ENCODE measurements at regions not wholly inside any gene's neighbourhood (a gene's known extent, or its start where the extent isn't known, plus 50 kb on each side); places are given as distances from the start of the nearest gene placed in this dataset.
A peak's percentile ranks its signal among the peaks of the same experiment; 100 is the strongest.

DNA sequence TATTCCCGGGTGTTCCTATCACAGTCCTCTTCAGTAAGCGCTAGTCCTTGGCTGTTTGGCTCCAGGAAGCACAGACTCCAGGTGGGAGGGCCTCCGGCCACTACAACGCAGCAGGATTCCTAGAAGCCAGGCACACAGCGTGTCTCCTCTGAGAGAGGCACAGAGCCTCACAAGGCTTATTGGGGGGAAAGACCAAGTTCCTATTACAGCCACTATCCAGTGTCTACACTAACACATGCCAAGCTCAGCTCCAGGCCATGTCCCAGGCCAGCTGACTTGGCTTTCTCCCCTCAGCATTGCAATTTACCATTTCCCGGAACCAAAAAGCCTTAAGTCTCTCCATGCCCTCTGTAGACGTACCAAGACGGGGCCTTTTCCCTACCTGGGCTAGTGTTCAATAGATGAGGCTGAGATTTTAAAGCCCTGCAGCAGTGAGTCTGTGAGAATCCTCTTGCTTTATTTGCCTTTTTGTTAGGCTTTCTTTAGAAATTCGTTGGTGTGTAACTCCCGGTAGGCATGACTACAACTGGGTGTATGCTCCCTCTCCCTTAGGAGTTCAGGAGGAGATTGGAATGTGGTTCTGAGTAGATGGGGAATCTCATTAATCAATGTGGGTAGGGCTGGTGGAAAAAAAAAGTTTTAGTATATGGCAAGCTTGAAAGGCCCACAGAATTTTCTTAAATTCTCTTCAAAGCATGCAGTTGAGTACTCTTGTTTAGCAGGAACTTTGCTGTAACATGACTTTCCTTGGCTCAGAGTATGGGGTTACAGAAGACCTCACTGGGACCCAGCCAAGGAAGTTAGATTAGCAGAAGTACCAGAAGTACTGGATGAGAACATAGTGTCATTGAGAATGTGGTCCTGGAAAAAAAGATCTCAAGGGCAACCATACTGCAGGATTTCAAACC is 84.3 kb upstream of the SLC1A3 start:
- H3K4me3 ChIP-seq (replicated peaks; ENCODE audit: low read depth, low read length) = no peak overlapping the region
- TF ChIP-seq, protein P1, sequence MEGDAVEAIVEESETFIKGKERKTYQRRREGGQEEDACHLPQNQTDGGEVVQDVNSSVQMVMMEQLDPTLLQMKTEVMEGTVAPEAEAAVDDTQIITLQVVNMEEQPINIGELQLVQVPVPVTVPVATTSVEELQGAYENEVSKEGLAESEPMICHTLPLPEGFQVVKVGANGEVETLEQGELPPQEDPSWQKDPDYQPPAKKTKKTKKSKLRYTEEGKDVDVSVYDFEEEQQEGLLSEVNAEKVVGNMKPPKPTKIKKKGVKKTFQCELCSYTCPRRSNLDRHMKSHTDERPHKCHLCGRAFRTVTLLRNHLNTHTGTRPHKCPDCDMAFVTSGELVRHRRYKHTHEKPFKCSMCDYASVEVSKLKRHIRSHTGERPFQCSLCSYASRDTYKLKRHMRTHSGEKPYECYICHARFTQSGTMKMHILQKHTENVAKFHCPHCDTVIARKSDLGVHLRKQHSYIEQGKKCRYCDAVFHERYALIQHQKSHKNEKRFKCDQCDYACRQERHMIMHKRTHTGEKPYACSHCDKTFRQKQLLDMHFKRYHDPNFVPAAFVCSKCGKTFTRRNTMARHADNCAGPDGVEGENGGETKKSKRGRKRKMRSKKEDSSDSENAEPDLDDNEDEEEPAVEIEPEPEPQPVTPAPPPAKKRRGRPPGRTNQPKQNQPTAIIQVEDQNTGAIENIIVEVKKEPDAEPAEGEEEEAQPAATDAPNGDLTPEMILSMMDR (IDR thresholded peaks at IDR 0.05; ENCODE audit: low read length, missing control alignments) = no peak
- DNase-seq (ENCODE audit: low read depth) = peak; percentile 29

DNA sequence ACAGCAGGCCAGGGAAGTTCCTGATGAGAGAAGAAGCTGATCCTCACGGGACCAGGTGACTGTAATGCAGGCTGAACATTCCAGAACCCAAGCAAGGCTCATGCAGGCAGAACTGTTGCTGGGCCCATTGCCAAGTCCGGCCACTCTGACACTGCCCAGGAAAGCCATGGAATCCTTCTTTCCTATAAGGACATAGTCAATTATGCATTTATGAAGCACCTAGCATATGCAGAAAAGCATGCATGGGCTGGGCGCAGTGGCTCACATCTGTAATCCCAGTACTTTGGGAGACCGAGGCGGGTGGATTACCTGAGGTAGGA is 83.7 kb upstream of the SLC1A3 start:
- no peak overlapping the region for H3K4me3 ChIP-seq (replicated peaks; ENCODE audit: low read depth, low read length)
- DNase-seq (ENCODE audit: low read depth) = no peak
- TF ChIP-seq, protein P1 (IDR thresholded peaks at IDR 0.05; ENCODE audit: low read length, missing control alignments) = no peak

DNA sequence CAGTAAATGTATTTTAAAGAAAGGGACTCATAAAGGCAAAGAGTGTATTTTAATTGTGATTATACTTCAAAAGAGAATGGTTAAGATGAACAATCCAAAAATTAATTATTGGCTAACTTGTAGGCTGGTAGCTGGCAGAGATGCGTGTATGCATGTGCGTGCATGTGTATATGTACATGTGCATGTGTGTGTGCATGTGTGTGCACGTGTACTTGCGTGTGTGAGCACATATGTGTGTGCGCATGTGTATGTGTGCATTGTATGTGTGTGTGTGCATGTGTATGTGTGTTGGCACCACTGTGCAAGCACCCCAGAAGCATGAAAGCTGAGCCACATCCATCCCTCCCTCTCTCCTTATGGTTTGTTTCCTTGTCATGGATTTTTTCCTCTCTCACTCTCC is 83.0 kb upstream of the SLC1A3 start:
- TF ChIP-seq, protein P1 (IDR thresholded peaks at IDR 0.05; ENCODE audit: low read length, missing control alignments) = no peak
- no peak for DNase-seq (ENCODE audit: low read depth)
- H3K4me3 ChIP-seq (replicated peaks; ENCODE audit: low read depth, low read length) = no peak overlapping the region

DNA sequence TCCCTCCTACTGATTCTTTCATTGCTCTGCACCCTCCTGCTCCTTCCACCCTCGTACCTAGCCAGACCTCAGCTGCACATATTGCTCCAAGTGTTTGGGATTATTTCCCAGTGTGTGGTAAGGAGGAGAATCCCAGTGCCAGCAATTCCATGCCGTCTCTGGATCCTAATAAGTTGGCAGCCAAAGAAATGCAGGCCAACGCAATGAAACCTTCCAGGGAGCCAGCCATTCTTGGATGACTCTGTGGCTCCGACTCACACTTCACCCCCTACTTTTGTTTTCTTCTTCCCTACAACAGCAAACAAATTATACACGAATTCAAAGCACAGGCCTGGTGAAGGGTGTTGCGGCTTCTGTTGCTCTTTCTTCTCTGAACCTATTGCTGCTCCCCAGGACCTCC is 82.5 kb upstream of the SLC1A3 start:
- DNase-seq (ENCODE audit: low read depth) = no peak
- TF ChIP-seq, protein P1 (IDR thresholded peaks at IDR 0.05; ENCODE audit: low read length, missing control alignments) = no peak
- no peak overlapping the region for H3K4me3 ChIP-seq (replicated peaks; ENCODE audit: low read depth, low read length)

DNA sequence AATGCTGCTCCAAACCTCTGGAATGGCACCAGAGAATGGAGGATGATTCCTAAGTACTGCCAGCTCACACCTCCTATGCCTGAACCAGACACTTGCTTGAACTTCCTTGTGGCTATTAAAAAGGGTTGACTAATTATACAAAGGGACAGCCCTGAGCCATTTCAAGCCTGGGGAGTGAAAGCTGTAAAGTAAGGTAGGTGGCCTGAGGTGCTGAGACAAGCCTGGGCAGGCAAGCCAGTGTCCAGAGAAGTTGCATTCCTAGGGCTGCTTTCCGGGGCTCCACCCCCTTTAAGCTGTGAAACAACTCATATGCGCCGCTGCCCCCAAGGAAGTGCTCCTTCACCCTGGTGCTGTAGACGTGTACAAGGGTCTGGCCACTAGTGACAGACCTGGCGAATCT is 79.9 kb upstream of the SLC1A3 start:
- TF ChIP-seq, protein P1 (IDR thresholded peaks at IDR 0.05; ENCODE audit: low read length, missing control alignments) = no peak
- no peak overlapping the region for H3K4me3 ChIP-seq (replicated peaks; ENCODE audit: low read depth, low read length)
- DNase-seq (ENCODE audit: low read depth) = no peak

DNA sequence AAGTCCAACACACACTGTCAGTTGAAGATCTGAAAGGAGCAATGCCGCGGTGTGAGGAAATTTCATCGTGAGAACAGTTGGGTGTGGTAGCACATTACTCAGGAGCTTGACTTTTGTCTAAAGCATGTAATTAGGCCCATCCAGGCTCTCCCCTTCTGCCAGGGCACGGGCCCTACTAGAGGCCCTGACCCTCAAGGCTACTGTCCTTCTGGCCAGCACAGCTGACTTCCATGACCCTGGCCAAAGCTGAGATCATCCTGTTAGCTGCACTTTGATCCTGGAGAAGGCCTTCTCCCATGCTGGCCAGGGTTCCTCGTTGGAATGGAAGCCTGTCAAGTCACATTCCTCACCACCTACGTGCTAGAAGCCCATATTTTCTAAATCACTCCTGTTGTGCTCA is 77.8 kb upstream of the SLC1A3 start:
- no peak for DNase-seq (ENCODE audit: low read depth)
- H3K4me3 ChIP-seq (replicated peaks; ENCODE audit: low read depth, low read length) = no peak overlapping the region
- TF ChIP-seq, protein P1 (IDR thresholded peaks at IDR 0.05; ENCODE audit: low read length, missing control alignments) = no peak

DNA sequence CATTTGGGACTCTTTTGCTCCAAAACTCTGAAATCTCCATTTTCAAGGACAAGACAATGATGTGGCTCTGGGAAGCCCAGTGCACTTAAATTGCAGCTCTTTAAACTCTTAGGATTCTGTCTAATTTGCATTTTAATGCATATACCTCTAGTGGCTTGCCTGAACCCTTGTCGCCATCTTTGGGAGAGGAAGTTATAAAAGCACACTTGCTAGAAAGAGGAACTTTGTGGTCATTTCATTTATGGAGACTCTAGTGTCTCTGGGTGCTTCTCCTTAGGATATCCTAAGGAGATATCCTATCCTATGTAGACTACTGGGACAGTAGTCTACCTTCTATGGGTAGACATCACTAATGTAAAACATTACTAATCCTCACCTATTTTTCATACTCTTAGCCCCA is 77.3 kb upstream of the SLC1A3 start:
- DNase-seq (ENCODE audit: low read depth) = no peak
- TF ChIP-seq, protein P1 (IDR thresholded peaks at IDR 0.05; ENCODE audit: low read length, missing control alignments) = no peak
- no peak overlapping the region for H3K4me3 ChIP-seq (replicated peaks; ENCODE audit: low read depth, low read length)
